DND-41 (cell line): ENCODE measurements at regions not wholly inside any gene's neighbourhood (a gene's known extent, or its start where the extent isn't known, plus 50 kb on each side); places are given as distances from the start of the nearest gene placed in this dataset.

ENCODE experiments used
- ATAC-seq: fragments of 200-7000 bp; cut with Tn5 transposase; 3 replicates; pipeline ENCODE4 v1.9.1; 2021; ENCODE audit warnings: low read depth; ENCODE audit not compliant: insufficient read depth
- DNase-seq: peaks from one replicate; pipeline ENCODE4 v3.0.0-alpha.2; 2020
- H2AFZ ChIP-seq: 2 replicates; pipeline ENCODE4 v1.6.0; 2012; ENCODE audit warnings: low read depth, low read length
- H3K27ac ChIP-seq: 2 replicates; pipeline ENCODE4 v1.5.1; 2012; ENCODE audit warnings: low read length, inconsistent platforms
- H3K27me3 ChIP-seq: fragments of 200-600 bp; sonication (generic); 2 replicates; pipeline ENCODE4 v1.6.0; 2012; ENCODE audit warnings: low read length, mild to moderate bottlenecking, inconsistent platforms; ENCODE audit not compliant: insufficient read depth, poor library complexity
- H3K36me3 ChIP-seq: 2 replicates; pipeline ENCODE4 v1.5.1; 2012; ENCODE audit warnings: low read length, inconsistent platforms; ENCODE audit not compliant: insufficient read depth
- H3K4me1 ChIP-seq: 2 replicates; pipeline ENCODE4 v1.5.1; 2012; ENCODE audit warnings: mild to moderate bottlenecking, low read length; ENCODE audit not compliant: insufficient read depth
- H3K4me2 ChIP-seq: 2 replicates; pipeline ENCODE4 v1.6.0; 2012; ENCODE audit warnings: mild to moderate bottlenecking, moderate library complexity, low read length, inconsistent platforms; ENCODE audit not compliant: insufficient read depth
- H3K4me3 ChIP-seq, 2 experiments: fragments of 200-600 bp in 1 of 2; shearing (Covaris generic) in 1 of 2; 2 replicates each; pipeline ENCODE4 v1.5.1; 2012 to 2016; ENCODE audit warnings: inconsistent platforms in 2 of 2, low read length in 2 of 2, mild to moderate bottlenecking in 2 of 2, low read depth in 1 of 2, moderate library complexity in 1 of 2
- H3K79me2 ChIP-seq: 2 replicates; pipeline ENCODE4 v1.6.0; 2012; ENCODE audit warnings: low read length, inconsistent platforms; ENCODE audit not compliant: insufficient read depth
- H3K9ac ChIP-seq: 2 replicates; pipeline ENCODE4 v1.6.0; 2012; ENCODE audit warnings: low read depth, mild to moderate bottlenecking, inconsistent platforms, low read length, moderate library complexity
- H3K9me3 ChIP-seq: 2 replicates; pipeline ENCODE4 v1.5.1; 2012; ENCODE audit warnings: low read length, moderate library complexity, mild to moderate bottlenecking, inconsistent platforms; ENCODE audit not compliant: insufficient read depth, severe bottlenecking
- H4K20me1 ChIP-seq: 2 replicates; pipeline ENCODE4 v1.6.0; 2012; ENCODE audit warnings: low read length; ENCODE audit not compliant: insufficient read depth
- EZH2 ChIP-seq: IDR thresholded peaks from 3 replicates; pipeline ENCODE4 v1.6.1; 2012; ENCODE audit warnings: borderline replicate concordance, low read depth, mild to moderate bottlenecking, moderate library complexity, low read length, inconsistent platforms; ENCODE audit not compliant: severe bottlenecking
- TF ChIP-seq, protein P1 (sequence below): IDR thresholded peaks from 2 replicates; pipeline ENCODE4 v1.5.1; 2012; ENCODE audit warnings: borderline replicate concordance, low read length, moderate library complexity, mild to moderate bottlenecking; ENCODE audit not compliant: poor library complexity, severe bottlenecking; ENCODE audit errors: extremely low read depth

DNA sequence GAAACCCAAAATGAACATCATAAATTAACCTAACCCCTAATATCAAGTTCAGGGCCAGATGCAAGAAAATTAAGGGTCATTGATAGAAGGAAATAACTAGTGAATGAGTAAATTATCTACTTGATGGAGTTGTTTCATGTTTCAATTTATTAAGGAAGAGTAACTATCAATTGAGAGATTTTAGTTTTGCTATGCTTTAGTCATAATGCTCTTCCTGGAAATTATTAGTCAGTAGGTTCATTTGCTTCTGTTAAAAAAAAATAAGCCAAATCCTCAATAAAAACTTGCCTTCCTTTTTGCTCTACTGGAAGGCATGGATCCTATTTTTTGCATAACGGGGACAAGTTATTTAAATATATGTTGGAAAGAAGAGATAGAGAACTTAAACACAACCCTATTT lies 59.0 kb upstream of the HIF1A start:
- Histone ChIP-seq H3K27me3 (no peaks in the 10 kb centered on the region), H3K9me3 (no peaks in the 10 kb centered on the region), H3K4me2 (no peak overlapping the region)

DNA sequence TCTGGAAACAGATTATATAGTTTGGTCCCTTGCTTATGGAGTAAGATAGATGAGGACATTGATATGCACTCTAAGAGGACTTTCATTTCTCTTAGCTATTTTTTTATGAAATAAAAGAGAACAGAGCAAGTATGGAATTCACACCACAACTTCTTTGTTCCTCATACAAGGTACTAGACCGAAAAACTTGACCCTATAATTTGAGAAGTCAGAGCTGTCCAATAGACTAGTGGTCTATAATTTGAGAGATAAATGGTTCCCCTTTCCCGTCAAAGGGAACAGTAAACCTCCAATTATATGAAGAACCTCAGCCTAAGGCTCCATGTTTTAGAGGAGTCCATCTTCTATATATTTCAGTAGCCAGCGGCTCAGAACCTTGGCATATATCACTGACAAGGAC lies 58.5 kb upstream of the HIF1A start:
- no peak overlapping the region for H3K9ac ChIP-seq
- H3K27me3 ChIP-seq: no peaks in the 10 kb centered on the region
- DNase-seq: no peak
- H3K79me2 ChIP-seq: no peaks in the 10 kb centered on the region
- no peak overlapping the region for H3K4me3 ChIP-seq
- no peak overlapping the region for H3K27ac ChIP-seq
- no peaks in the 10 kb centered on the region for H3K9me3 ChIP-seq
- TF ChIP-seq, protein P1, sequence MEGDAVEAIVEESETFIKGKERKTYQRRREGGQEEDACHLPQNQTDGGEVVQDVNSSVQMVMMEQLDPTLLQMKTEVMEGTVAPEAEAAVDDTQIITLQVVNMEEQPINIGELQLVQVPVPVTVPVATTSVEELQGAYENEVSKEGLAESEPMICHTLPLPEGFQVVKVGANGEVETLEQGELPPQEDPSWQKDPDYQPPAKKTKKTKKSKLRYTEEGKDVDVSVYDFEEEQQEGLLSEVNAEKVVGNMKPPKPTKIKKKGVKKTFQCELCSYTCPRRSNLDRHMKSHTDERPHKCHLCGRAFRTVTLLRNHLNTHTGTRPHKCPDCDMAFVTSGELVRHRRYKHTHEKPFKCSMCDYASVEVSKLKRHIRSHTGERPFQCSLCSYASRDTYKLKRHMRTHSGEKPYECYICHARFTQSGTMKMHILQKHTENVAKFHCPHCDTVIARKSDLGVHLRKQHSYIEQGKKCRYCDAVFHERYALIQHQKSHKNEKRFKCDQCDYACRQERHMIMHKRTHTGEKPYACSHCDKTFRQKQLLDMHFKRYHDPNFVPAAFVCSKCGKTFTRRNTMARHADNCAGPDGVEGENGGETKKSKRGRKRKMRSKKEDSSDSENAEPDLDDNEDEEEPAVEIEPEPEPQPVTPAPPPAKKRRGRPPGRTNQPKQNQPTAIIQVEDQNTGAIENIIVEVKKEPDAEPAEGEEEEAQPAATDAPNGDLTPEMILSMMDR: no peak
- no peak for TF ChIP-seq EZH2
- H2AFZ ChIP-seq: no peak overlapping the region
- no peak overlapping the region for H3K4me2 ChIP-seq
- ATAC-seq: no peak
- no peaks in the 10 kb centered on the region for H3K4me1 ChIP-seq
- H3K36me3 ChIP-seq: no peaks in the 10 kb centered on the region
- no peaks in the 10 kb centered on the region for H4K20me1 ChIP-seq

More for the DNA sequence above, 59.0 kb upstream of the HIF1A start:
- Histone ChIP-seq H3K4me1 (no peaks in the 10 kb centered on the region), H3K36me3 (no peaks in the 10 kb centered on the region), H3K9ac (no peak overlapping the region), H3K4me3 (no peak overlapping the region), H3K79me2 (no peaks in the 10 kb centered on the region), H3K27ac (no peak overlapping the region), H2AFZ (no peak overlapping the region), H4K20me1 (no peaks in the 10 kb centered on the region)
- ATAC-seq (no peak), DNase-seq (no peak)
- no peak for TF ChIP-seq EZH2
- TF ChIP-seq, protein P1: no peak

DNA sequence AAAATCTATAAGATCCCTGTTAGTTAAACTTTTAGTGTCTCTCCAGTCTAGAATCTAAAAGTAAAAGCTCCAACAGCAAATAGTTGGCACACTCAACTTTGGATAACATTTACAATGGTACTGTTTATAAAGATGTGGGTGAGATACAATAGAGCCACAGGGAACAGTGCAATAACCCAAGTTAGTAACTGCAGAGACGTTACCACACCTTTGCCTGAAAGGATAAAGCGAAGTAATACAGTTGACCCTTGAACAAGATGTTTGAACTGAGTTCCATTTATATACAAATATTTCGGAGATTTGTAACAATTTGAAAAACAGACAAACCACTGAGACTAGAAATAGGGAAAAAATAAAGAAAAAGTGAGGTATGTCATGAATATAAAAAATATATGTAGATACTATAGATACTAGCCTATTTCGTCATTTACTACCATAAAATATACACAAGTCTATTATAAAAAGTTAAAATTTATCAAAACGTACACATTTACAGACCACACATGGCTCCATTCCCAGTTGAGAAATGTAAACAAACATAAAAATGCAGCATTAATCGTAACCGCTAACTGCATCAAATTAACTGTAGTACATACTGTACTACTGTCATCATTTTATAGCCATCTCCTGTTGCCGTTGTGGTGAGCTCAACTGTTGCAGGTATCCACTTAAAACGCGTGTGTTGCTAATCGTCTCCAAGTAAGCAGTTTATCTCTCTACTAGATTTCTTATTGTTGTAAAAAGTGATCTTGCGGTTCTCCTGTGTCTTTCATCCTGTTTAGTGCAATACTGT lies 56.5 kb upstream of the HIF1A start:
- no peaks in the 10 kb centered on the region for H4K20me1 ChIP-seq
- no peak overlapping the region for H3K4me3 ChIP-seq
- no peak overlapping the region for H3K27ac ChIP-seq
- ATAC-seq (no peak), DNase-seq (no peak)
- TF ChIP-seq, protein P1: no peak
- TF ChIP-seq EZH2: no peak
- no peaks in the 10 kb centered on the region for H3K4me1 ChIP-seq
- H3K36me3 ChIP-seq: no peaks in the 10 kb centered on the region
- H2AFZ ChIP-seq: no peak overlapping the region
- no peaks in the 10 kb centered on the region for H3K79me2 ChIP-seq
- no peak overlapping the region for H3K4me2 ChIP-seq
- H3K9ac ChIP-seq: no peak overlapping the region
- no peaks in the 10 kb centered on the region for H3K9me3 ChIP-seq
- H3K27me3 ChIP-seq: no peaks in the 10 kb centered on the region
